ENCODE measurements at regions not wholly inside any gene's neighbourhood (a gene's known extent, or its start where the extent isn't known, plus 50 kb on each side); places are given as distances from the start of the nearest gene placed in this dataset.

- peaks cover 6 to 38% of the 10 kb centered on the region in 2 experiments; a peak in 4 of 5 replicates for H3K27me3 ChIP-seq (ENCODE audit: control insufficient read depth in 1 of 2, insufficient read depth in 2 of 2, low read length in 2 of 2)
- peaks cover 28% of the 10 kb centered on the region for H3K4me1 ChIP-seq (ENCODE audit: insufficient read depth, low read length)
- H3K9ac ChIP-seq (ENCODE audit: insufficient read depth, low read depth, low read length): no peak overlapping the region
- BruUV-seq (replicated peaks): no TSS peak
- ChIA-PET CTCF (ENCODE audit: low intra/inter-chr PET ratio, low total read pairs) (no interaction called here), POLR2A (no interaction called here)
- ATAC-seq (no peak), FAIRE-seq (no peak), DNase-seq (ENCODE audit: low spot score) (no peak)
- H3K4me3 ChIP-seq (replicated peaks in 1 of 3; ENCODE audit: insufficient read depth in 1 of 3, low read depth in 2 of 3, low read length in 3 of 3): no peak overlapping the region
- no peaks in the 10 kb centered on the region for H3K9me3 ChIP-seq (ENCODE audit: low read length)
- H3K36me3 ChIP-seq (replicated peaks in 1 of 2; ENCODE audit: control insufficient read depth in 1 of 2, insufficient read depth in 2 of 2, low read length in 2 of 2): no peaks in the 10 kb centered on the region
- no peak overlapping the region for H3K4me2 ChIP-seq (ENCODE audit: low read depth, low read length)
- H4K20me1 ChIP-seq (ENCODE audit: insufficient read depth, low read length): no peaks in the 10 kb centered on the region
- TF ChIP-seq ZNF512 (CRISPR knock-in tag; IDR thresholded peaks at IDR 0.05): no peak
- TF ChIP-seq NR0B2 (CRISPR knock-in tag; IDR thresholded peaks at IDR 0.05): no peak
- no peak for TF ChIP-seq MYC (CRISPR knock-in tag; IDR thresholded peaks at IDR 0.05; ENCODE audit: borderline replicate concordance)
- TF ChIP-seq HMGA1 (CRISPR knock-in tag; conservative IDR thresholded peaks at IDR 0.05): no peak
- intact Hi-C loops (cut with micrococcal nuclease; ENCODE audit: unreplicated experiment): no loop called here
- WGBS (ENCODE audit: low lambda C conversion rate): 43% methylated on average over 9 of the region's 12 CpGs
- H3K27ac ChIP-seq (ENCODE audit: extremely low read length, insufficient read depth, low read length): no peak overlapping the region
- no peaks in the 10 kb centered on the region for H3K79me2 ChIP-seq (ENCODE audit: insufficient read depth, low read length)
- in situ Hi-C loops (cut with HindIII; ENCODE audit: extremely low pct_ligation_motif_present, low pct_unique_long_range_greater_than_20kb): no loop called here
- no peak overlapping the region for H2AFZ ChIP-seq (ENCODE audit: low read length)
Measured at GRCh38 chr2:128596396-128597120, 277.9 kb upstream of the HS6ST1 start.

GRCh38 chr2:128597121-128597762 lies 278.6 kb upstream of the HS6ST1 start:
- no peak overlapping the region for H3K27ac ChIP-seq (ENCODE audit: extremely low read length, insufficient read depth, low read length)
- no peak overlapping the region for H3K9ac ChIP-seq (ENCODE audit: insufficient read depth, low read depth, low read length)
- H2AFZ ChIP-seq (ENCODE audit: low read length): no peak overlapping the region
- H3K27me3 ChIP-seq (ENCODE audit: control insufficient read depth in 1 of 2, insufficient read depth in 2 of 2, low read length in 2 of 2): peaks cover 6 to 38% of the 10 kb centered on the region in 2 experiments; a peak in 4 of 5 replicates
- WGBS (ENCODE audit: low lambda C conversion rate): 50% methylated on average over 9 of the region's 9 CpGs
- BruUV-seq (replicated peaks): no TSS peak
- intact Hi-C loops (cut with micrococcal nuclease; ENCODE audit: unreplicated experiment) (no loop called here), in situ Hi-C loops (cut with HindIII; ENCODE audit: extremely low pct_ligation_motif_present, low pct_unique_long_range_greater_than_20kb) (no loop called here)
- no peaks in the 10 kb centered on the region for H3K79me2 ChIP-seq (ENCODE audit: insufficient read depth, low read length)
- peaks cover 28% of the 10 kb centered on the region for H3K4me1 ChIP-seq (ENCODE audit: insufficient read depth, low read length)
- no peak for TF ChIP-seq ZNF781 (CRISPR knock-in tag; IDR thresholded peaks at IDR 0.05; ENCODE audit: borderline replicate concordance, not compliant biosample characterization)
- no peak for TF ChIP-seq ZNF674 (CRISPR knock-in tag; IDR thresholded peaks at IDR 0.05; ENCODE audit: low read depth)
- TF ChIP-seq HNF4A (CRISPR knock-in tag; IDR thresholded peaks at IDR 0.05): no peak
- TF ChIP-seq HHEX (CRISPR knock-in tag; IDR thresholded peaks at IDR 0.05): no peak
- no peak for TF ChIP-seq ZNF619 (CRISPR knock-in tag; IDR thresholded peaks at IDR 0.05)
- FAIRE-seq (no peak), ATAC-seq (no peak), DNase-seq (ENCODE audit: low spot score) (no peak)
- CTCF ChIA-PET (ENCODE audit: low intra/inter-chr PET ratio, low total read pairs): no interaction called here
- POLR2A ChIA-PET: no interaction called here
- no peak overlapping the region for H3K4me3 ChIP-seq (replicated peaks in 1 of 3; ENCODE audit: insufficient read depth in 1 of 3, low read depth in 2 of 3, low read length in 3 of 3)
- H4K20me1 ChIP-seq (ENCODE audit: insufficient read depth, low read length): no peaks in the 10 kb centered on the region
- no peaks in the 10 kb centered on the region for H3K9me3 ChIP-seq (ENCODE audit: low read length)
- no peaks in the 10 kb centered on the region for H3K36me3 ChIP-seq (replicated peaks in 1 of 2; ENCODE audit: control insufficient read depth in 1 of 2, insufficient read depth in 2 of 2, low read length in 2 of 2)
- H3K4me2 ChIP-seq (ENCODE audit: low read depth, low read length): no peak overlapping the region
